GM12873 (cell line): ENCODE measurements at regions not wholly inside any gene's neighbourhood (a gene's known extent, or its start where the extent isn't known, plus 50 kb on each side); places are given as distances from the start of the nearest gene placed in this dataset.

ENCODE experiments used
- CTCF ChIP-seq: IDR thresholded peaks from 2 replicates; pipeline ENCODE4 v1.5.1; 2012; ENCODE audit warnings: low read depth, mild to moderate bottlenecking, moderate library complexity, low read length, control low read depth; ENCODE audit not compliant: insufficient read depth; ENCODE audit errors: missing control alignments

- TF ChIP-seq CTCF, result peak; percentile 71
Measured at GRCh38 chr11:128172046-128172878, 415.1 kb downstream of the ETS1 start.

- TF ChIP-seq CTCF, result no peak
Measured at GRCh38 chr11:128171506-128171905, 415.9 kb downstream of the ETS1 start.

DNA sequence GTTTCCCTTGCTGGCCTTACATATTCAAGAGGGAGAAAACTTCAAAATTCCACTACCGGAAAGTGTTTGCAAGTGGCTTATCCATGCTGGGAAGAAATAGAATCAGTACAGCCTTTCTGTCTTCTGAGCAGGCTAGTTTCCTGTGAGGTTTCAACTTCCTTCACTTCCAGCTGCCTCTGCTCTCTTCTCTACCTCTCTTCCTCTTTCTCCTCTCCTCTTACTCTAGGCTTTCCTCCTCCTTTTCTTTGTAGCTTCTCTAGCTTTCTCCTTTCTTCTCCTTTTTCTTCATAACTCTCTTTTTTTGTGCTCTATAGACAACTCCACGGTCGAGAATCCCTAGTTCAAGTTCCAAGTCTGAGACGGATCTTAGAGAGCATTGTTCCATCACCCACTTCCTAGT, 421.8 kb downstream of the ETS1 start:
- TF ChIP-seq CTCF, result no peak

- TF ChIP-seq CTCF, result no peak
Measured at GRCh38 chr11:128164080-128164741, 423.1 kb downstream of the ETS1 start.

GRCh38 chr11:128161994-128162393, 425.4 kb downstream of the ETS1 start:
- no peak for TF ChIP-seq CTCF

DNA sequence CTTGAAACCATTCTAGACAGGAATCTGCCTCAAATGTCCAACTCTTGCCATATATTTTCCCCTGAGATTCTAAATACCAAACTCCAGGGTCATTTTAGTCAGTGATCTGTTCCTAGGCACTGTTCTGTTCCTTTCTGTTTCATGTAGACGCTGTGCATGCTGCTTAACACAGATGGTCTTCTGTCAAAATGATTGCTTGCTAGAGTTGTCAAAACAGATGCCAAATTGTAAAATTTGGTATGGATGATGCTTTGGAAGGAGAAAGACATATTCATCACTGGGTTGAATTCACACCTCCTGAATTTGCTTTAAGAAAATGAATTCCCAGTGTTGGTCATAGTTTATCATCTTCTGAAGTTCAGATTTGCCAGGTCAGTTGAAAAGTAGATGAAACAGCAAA, 425.9 kb downstream of the ETS1 start:
- no peak for TF ChIP-seq CTCF

DNA sequence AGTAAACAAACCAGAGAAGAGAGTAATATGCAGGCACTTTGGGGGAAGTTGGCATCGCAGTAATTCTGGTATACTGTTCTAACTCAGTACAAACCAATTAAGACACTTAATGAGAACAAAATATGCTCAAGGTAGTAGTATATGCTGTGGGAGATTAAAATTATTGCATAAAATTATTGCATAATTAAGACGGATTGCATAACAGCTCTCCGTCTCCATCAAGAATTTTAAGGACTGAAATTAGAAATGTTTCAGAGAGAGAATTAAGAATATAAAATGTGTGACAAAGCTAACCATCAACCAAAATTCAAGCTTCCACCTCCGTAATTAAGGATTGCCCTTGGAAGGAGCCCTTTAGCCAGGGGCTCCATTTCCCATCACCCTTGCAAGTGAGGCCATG, 428.5 kb downstream of the ETS1 start:
- TF ChIP-seq CTCF, result no peak
